ENCODE measurements at regions not wholly inside any gene's neighbourhood (a gene's known extent, or its start where the extent isn't known, plus 50 kb on each side); places are given as distances from the start of the nearest gene placed in this dataset.
A peak's percentile ranks its signal among the peaks of the same experiment; 100 is the strongest.
"Not testable (repeated sequence)": the region's sequence is repeated elsewhere in the genome, so short reads cannot be mapped to it uniquely, and the experiment has no call there.

DNA sequence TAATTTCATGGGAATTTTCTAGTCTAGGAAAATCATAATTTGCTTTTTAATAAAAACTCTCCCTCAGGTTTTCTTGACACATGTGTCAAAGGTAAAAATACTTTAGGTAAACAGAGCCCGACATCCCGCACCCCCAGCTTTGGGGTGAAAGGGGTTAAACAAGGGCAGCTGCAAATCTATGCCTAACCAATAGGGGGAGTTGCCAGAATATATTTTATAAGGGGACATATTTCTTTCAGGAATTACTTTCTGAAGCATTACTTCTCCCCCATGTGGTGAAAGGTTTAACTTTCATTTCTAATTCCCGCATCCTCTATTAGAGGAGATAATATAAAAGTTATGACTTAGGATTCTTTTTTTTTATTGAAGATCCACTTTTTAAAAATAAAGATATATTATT is 53.9 kb upstream of the HEPH start:
- TF ChIP-seq FOXA1 (IDR thresholded peaks at IDR 0.05) (no peak), HDGF (IDR thresholded peaks at IDR 0.05; ENCODE audit: borderline replicate concordance) (no peak), ARNT (IDR thresholded peaks at IDR 0.05) (no peak), FOXK2 (IDR thresholded peaks at IDR 0.05) (no peak), LEF1 (IDR thresholded peaks at IDR 0.05; ENCODE audit: borderline replicate concordance) (no peak), ZNF384 (IDR thresholded peaks at IDR 0.05) (no peak)
- TF ChIP-seq, protein P1, sequence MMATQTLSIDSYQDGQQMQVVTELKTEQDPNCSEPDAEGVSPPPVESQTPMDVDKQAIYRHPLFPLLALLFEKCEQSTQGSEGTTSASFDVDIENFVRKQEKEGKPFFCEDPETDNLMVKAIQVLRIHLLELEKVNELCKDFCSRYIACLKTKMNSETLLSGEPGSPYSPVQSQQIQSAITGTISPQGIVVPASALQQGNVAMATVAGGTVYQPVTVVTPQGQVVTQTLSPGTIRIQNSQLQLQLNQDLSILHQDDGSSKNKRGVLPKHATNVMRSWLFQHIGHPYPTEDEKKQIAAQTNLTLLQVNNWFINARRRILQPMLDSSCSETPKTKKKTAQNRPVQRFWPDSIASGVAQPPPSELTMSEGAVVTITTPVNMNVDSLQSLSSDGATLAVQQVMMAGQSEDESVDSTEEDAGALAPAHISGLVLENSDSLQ (IDR thresholded peaks at IDR 0.05), result no peak
- POLR2A ChIA-PET, result no interaction called here
- CTCF ChIA-PET, result no interaction called here
- DNase-seq (ENCODE audit: extremely low spot score), result peak; percentile 4

DNA sequence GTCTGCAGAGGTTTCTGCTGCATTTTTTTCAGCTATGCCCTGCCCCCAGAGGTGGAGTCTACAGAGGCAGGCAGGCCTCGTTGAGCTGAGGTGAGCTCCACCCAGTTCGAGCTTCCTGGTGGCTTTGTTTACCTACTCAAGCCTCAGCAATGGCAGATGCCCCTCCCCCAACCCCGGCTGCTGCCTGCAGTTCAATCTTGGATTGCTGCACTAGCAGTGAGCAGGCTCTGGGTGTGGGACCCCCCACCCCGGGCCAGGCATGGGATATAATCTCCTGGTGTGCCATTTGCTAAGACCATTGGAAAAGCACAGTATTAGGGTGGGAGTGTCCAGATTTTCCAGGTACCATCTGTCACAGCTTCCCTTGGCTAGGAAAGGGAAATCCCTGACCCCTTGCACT is 56.2 kb upstream of the HEPH start:
- POLR2A ChIA-PET; CTCF ChIA-PET; DNase-seq (ENCODE audit: extremely low spot score): not testable (repeated sequence)

DNA sequence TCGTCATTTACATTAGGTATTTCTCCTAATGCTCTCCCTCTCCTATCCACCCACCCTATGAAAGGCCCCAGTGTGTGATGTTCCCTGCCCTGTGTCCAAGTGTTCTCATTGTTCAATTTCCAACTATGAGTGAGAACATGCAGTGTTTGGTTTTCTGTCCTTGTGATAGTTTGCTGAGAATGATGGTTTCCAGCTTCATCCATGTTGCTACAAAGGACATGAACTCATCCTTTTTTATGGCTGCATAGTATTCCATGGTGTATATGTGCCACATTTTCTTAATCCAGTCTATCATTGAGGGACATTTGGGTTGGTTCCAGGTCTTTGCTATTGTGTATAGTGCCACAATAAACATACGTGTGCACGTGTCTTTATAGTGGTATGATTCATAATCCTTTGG is 61.6 kb upstream of the HEPH start:
- DNase-seq (ENCODE audit: extremely low spot score); POLR2A ChIA-PET; CTCF ChIA-PET: not testable (repeated sequence)

DNA sequence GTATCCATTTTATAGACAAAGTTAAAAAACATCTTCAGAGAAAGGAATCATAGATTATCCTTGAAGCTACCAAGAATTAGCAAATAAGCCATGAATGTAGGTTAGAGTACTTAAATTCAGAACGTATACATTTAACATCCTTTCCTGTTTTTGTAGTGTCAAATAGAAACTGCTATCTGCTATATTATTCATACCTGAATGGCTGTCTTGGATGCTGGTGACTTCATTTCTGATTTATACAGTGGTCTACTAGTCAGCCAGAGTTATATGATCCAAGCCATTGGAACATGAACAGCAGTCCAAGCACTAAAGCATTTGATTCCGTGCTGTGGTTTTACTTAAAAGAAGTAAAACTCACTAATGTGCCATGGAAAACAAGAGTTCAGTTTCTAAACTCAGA is 58.3 kb upstream of the VSIG4 start:
- no peak for DNase-seq (ENCODE audit: extremely low spot score)
- TF ChIP-seq CTBP1 (IDR thresholded peaks at IDR 0.05; ENCODE audit: borderline replicate concordance) (no peak), BHLHE40 (IDR thresholded peaks at IDR 0.05; ENCODE audit: borderline replicate concordance) (no peak), FOXM1 (IDR thresholded peaks at IDR 0.05; ENCODE audit: borderline replicate concordance) (no peak), ZNF384 (IDR thresholded peaks at IDR 0.05) (no peak), FOXA1 (IDR thresholded peaks at IDR 0.05) (no peak), LEF1 (IDR thresholded peaks at IDR 0.05; ENCODE audit: borderline replicate concordance) (no peak), SP1 (IDR thresholded peaks at IDR 0.05) (no peak), ELF4 (IDR thresholded peaks at IDR 0.05) (no peak), FOXK2 (IDR thresholded peaks at IDR 0.05) (no peak), SUZ12 (IDR thresholded peaks at IDR 0.05) (no peak), L3MBTL2 (conservative IDR thresholded peaks at IDR 0.05) (no peak), HDGF (IDR thresholded peaks at IDR 0.05; ENCODE audit: borderline replicate concordance) (no peak), NFRKB (IDR thresholded peaks at IDR 0.05) (no peak), TARDBP (IDR thresholded peaks at IDR 0.05) (no peak), ARNT (IDR thresholded peaks at IDR 0.05) (no peak)
- TF ChIP-seq, protein P1 (IDR thresholded peaks at IDR 0.05), result no peak
- ChIA-PET CTCF (no interaction called here), POLR2A (no interaction called here)

DNA sequence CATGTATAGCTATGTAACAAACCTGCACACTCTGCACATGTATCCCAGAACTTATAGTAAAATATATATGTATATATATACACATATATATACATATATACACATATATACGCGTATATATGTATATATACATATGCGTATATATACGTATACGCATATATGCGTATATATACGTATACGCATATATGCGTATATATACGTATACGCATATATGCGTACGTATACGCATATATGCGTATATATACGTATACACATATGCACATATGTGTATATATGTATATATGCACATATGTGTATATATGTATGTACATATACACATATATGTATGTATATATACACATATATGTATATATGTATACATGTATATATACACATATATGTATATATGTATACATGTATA is 57.1 kb upstream of the VSIG4 start:
- POLR2A ChIA-PET; DNase-seq (ENCODE audit: extremely low spot score); CTCF ChIA-PET: not testable (repeated sequence)

DNA sequence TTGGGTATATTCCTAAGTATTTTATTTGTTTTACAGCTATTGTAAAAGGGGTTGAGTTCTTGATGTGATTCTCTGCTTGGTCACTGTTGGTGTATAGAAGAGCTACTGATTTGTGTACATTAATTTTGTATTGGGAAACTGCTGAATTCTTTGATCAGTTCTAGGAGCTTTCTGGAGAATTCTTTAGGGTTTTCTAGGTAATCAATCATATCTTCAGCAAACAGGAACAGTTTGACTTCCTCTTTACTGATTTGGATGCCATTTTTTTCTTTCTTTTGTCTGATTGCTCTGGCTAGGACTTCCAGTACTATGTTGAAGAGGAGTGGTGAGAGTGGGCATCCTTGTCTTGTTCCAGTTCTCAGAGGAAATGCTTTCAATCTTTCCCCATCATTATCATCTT is 50.1 kb upstream of the VSIG4 start:
- POLR2A ChIA-PET; CTCF ChIA-PET; DNase-seq (ENCODE audit: extremely low spot score): not testable (repeated sequence)
